ENCODE measurements at regions not wholly inside any gene's neighbourhood (a gene's known extent, or its start where the extent isn't known, plus 50 kb on each side); places are given as distances from the start of the nearest gene placed in this dataset.

DNA sequence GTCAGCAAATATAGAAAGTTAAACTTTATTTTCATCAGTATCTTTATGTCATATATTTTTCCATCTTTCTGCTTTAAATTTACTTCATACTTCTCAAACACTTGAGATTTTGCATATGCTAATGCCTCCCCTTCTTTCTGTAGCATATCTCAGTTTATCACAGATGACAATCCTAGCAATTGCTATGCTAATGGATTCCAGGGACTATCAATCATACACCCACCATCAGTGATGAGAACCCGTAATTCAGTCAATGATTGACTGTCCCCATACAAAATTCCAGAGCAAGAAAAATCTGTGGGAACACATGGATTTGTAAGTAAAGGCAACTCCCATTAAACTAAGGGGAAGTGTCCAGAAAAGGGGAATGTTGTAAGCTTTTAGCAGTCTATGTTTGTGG is 432.4 kb upstream of the SEMA3D start:
- Histone ChIP-seq H3K9ac (ENCODE audit: control insufficient read depth, extremely low read depth, insufficient read depth, low read length) (no peak overlapping the region), H3K79me2 (ENCODE audit: control insufficient read depth, insufficient read depth, low read length) (no peaks in the 10 kb centered on the region), H4K20me1 (ENCODE audit: control insufficient read depth, extremely low read depth, insufficient read depth, low read length) (no peaks in the 10 kb centered on the region), H2AFZ (ENCODE audit: control insufficient read depth, low read length) (no peak overlapping the region), H3K9me3 (ENCODE audit: control insufficient read depth, low read depth, low read length) (no peaks in the 10 kb centered on the region), H3K36me3 (ENCODE audit: control insufficient read depth in 2 of 2, extremely low read depth in 1 of 2, insufficient read depth in 2 of 2, low read length in 2 of 2) (no peaks in the 10 kb centered on the region), H3K4me3 (ENCODE audit: control insufficient read depth in 2 of 3, extremely low read depth in 1 of 3, insufficient read depth in 2 of 3, low read depth in 1 of 3, low read length in 3 of 3) (no peak overlapping the region), H3K4me2 (ENCODE audit: control insufficient read depth, extremely low read depth, insufficient read depth, low read depth, low read length) (no peak overlapping the region), H3K27me3 (ENCODE audit: control insufficient read depth, extremely low read depth, insufficient read depth, low read length) (no peaks in the 10 kb centered on the region), H3K27ac (ENCODE audit: control insufficient read depth, insufficient read depth, low read length) (no peak overlapping the region), H3K9me1 (ENCODE audit: control insufficient read depth, extremely low read depth, insufficient read depth, low read length) (no peaks in the 10 kb centered on the region), H3K4me1 (ENCODE audit: control insufficient read depth, extremely low read depth, insufficient read depth, low read length) (no peaks in the 10 kb centered on the region)
- dilution Hi-C loops (cut with MboI; ENCODE audit: extremely low pct_ligation_motif_present, low sequenced_read_pairs) = no loop called here
- no peak for FAIRE-seq
- no peak for DNase-seq (ENCODE audit: low read depth, low spot score)
- TF ChIP-seq, protein P1, sequence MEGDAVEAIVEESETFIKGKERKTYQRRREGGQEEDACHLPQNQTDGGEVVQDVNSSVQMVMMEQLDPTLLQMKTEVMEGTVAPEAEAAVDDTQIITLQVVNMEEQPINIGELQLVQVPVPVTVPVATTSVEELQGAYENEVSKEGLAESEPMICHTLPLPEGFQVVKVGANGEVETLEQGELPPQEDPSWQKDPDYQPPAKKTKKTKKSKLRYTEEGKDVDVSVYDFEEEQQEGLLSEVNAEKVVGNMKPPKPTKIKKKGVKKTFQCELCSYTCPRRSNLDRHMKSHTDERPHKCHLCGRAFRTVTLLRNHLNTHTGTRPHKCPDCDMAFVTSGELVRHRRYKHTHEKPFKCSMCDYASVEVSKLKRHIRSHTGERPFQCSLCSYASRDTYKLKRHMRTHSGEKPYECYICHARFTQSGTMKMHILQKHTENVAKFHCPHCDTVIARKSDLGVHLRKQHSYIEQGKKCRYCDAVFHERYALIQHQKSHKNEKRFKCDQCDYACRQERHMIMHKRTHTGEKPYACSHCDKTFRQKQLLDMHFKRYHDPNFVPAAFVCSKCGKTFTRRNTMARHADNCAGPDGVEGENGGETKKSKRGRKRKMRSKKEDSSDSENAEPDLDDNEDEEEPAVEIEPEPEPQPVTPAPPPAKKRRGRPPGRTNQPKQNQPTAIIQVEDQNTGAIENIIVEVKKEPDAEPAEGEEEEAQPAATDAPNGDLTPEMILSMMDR (optimal IDR thresholded peaks at IDR 0.05 in 1 of 3, IDR thresholded peaks at IDR 0.05 in 1 of 3, conservative IDR thresholded peaks at IDR 0.05 in 1 of 3; ENCODE audit: extremely low read depth in 1 of 3, insufficient read depth in 2 of 3, low read length in 3 of 3) = no peak
- TF ChIP-seq EZH2 (IDR thresholded peaks at IDR 0.05; ENCODE audit: low read length) = no peak

- no peaks in the 10 kb centered on the region for H4K20me1 ChIP-seq (ENCODE audit: control insufficient read depth, extremely low read depth, insufficient read depth, low read length)
Measured at GRCh38 chr7:85614684-85615083, 427.8 kb upstream of the SEMA3D start.

More at GRCh38 chr7:85614684-85615083, 427.8 kb upstream of the SEMA3D start:
- H3K4me1 ChIP-seq (ENCODE audit: control insufficient read depth, extremely low read depth, insufficient read depth, low read length) = no peaks in the 10 kb centered on the region
- no peak overlapping the region for H3K27ac ChIP-seq (ENCODE audit: control insufficient read depth, insufficient read depth, low read length)
- DNase-seq (ENCODE audit: low read depth, low spot score) = no peak
- no peaks in the 10 kb centered on the region for H3K9me3 ChIP-seq (ENCODE audit: control insufficient read depth, low read depth, low read length)
- FAIRE-seq = no peak
- H3K9ac ChIP-seq (ENCODE audit: control insufficient read depth, extremely low read depth, insufficient read depth, low read length) = no peak overlapping the region
- TF ChIP-seq, protein P1 (optimal IDR thresholded peaks at IDR 0.05 in 1 of 3, IDR thresholded peaks at IDR 0.05 in 1 of 3, conservative IDR thresholded peaks at IDR 0.05 in 1 of 3; ENCODE audit: extremely low read depth in 1 of 3, insufficient read depth in 2 of 3, low read length in 3 of 3) = no peak
- no peak for TF ChIP-seq EZH2 (IDR thresholded peaks at IDR 0.05; ENCODE audit: low read length)
- H3K9me1 ChIP-seq (ENCODE audit: control insufficient read depth, extremely low read depth, insufficient read depth, low read length) = no peaks in the 10 kb centered on the region
- H3K4me3 ChIP-seq (ENCODE audit: control insufficient read depth in 2 of 3, extremely low read depth in 1 of 3, insufficient read depth in 2 of 3, low read depth in 1 of 3, low read length in 3 of 3) = no peak overlapping the region
- no peak overlapping the region for H3K4me2 ChIP-seq (ENCODE audit: control insufficient read depth, extremely low read depth, insufficient read depth, low read depth, low read length)
- no peaks in the 10 kb centered on the region for H3K27me3 ChIP-seq (ENCODE audit: control insufficient read depth, extremely low read depth, insufficient read depth, low read length)
- H3K79me2 ChIP-seq (ENCODE audit: control insufficient read depth, insufficient read depth, low read length) = no peaks in the 10 kb centered on the region
- dilution Hi-C loops (cut with MboI; ENCODE audit: extremely low pct_ligation_motif_present, low sequenced_read_pairs) = no loop called here
- no peak overlapping the region for H2AFZ ChIP-seq (ENCODE audit: control insufficient read depth, low read length)
- H3K36me3 ChIP-seq (ENCODE audit: control insufficient read depth in 2 of 2, extremely low read depth in 1 of 2, insufficient read depth in 2 of 2, low read length in 2 of 2) = no peaks in the 10 kb centered on the region

All from keratinocyte (primary cell).